ENCODE measurements at regions not wholly inside any gene's neighbourhood (a gene's known extent, or its start where the extent isn't known, plus 50 kb on each side); places are given as distances from the start of the nearest gene placed in this dataset.

DNA sequence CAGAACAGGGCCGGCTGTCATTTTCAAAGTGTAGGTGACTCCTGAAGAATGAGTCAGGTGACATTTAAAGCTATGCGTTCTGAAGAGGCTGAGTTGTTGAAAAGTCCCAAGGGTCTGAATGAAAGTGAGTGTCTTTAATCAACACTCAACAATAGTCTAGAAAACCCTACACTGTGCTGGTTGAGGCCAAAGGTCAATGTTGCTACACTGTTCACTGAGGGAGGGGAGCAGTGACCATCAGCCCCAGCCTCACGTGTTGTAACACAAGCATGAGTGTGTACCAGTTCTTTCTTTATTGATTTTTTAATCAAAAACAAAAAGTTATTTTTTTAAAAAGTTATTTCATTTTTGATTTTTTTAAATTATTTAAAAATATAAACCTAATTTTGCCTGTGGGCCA, 418.8 kb upstream of the LRFN5 start (continued):
- TF ChIP-seq ZNF318 (CRISPR knock-in tag; IDR thresholded peaks at IDR 0.05) = no peak

DNA sequence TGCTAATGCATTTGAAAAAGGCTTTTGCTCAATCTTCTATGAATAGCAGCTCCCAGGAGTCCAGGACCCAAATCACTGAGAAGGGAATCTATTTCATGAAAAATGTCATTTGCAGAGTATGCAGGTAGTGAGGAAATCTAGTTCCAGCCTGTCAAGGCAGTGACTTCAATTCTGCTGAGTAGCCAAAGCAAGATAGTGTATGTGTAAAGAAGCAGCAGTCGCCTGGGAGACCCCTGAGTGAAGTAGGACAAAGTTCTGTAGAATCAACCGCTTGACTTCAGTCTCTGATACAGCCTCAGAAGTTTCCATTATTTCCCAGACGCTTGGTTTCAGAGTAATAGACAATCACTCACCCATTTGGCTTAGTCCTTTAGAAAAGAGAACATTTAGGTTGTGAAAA, 435.6 kb upstream of the LRFN5 start:
- Histone ChIP-seq H3K36me3 (replicated peaks in 1 of 2; ENCODE audit: control insufficient read depth in 1 of 2, insufficient read depth in 2 of 2, low read length in 2 of 2) (no peaks in the 10 kb centered on the region), H3K9ac (ENCODE audit: insufficient read depth, low read depth, low read length) (no peak overlapping the region), H2AFZ (ENCODE audit: low read length) (no peak overlapping the region), H4K20me1 (ENCODE audit: insufficient read depth, low read length) (no peaks in the 10 kb centered on the region), H3K27ac (ENCODE audit: extremely low read length, insufficient read depth, low read length) (no peak overlapping the region), H3K27me3 (ENCODE audit: control insufficient read depth in 1 of 2, insufficient read depth in 2 of 2, low read length in 2 of 2) (no peaks in the 10 kb centered on the region), H3K4me2 (ENCODE audit: low read depth, low read length) (no peak overlapping the region), H3K79me2 (ENCODE audit: insufficient read depth, low read length) (no peaks in the 10 kb centered on the region), H3K9me3 (ENCODE audit: low read length) (no peaks in the 10 kb centered on the region), H3K4me3 (replicated peaks in 1 of 3; ENCODE audit: insufficient read depth in 1 of 3, low read depth in 2 of 3, low read length in 3 of 3) (no peak overlapping the region), H3K4me1 (ENCODE audit: insufficient read depth, low read length) (no peaks in the 10 kb centered on the region)
- CTCF ChIA-PET (ENCODE audit: low intra/inter-chr PET ratio, low total read pairs) = no interaction called here
- ATAC-seq (no peak), DNase-seq (ENCODE audit: low spot score) (no peak), FAIRE-seq (no peak)
- intact Hi-C loops (cut with micrococcal nuclease; ENCODE audit: unreplicated experiment) (no loop called here), in situ Hi-C loops (cut with HindIII; ENCODE audit: extremely low pct_ligation_motif_present, low pct_unique_long_range_greater_than_20kb) (no loop called here)
- POLR2A ChIA-PET = no interaction called here
- BruUV-seq (replicated peaks) = no TSS peak
- no CpG with 5 or more reads among the region's 3 CpGs for WGBS (ENCODE audit: low lambda C conversion rate)
- no peak for TF ChIP-seq IRX3 (CRISPR knock-in tag; IDR thresholded peaks at IDR 0.05; ENCODE audit: borderline replicate concordance, low read depth)
- TF ChIP-seq DR1 (CRISPR knock-in tag; IDR thresholded peaks at IDR 0.05) = no peak
- TF ChIP-seq, protein P1, sequence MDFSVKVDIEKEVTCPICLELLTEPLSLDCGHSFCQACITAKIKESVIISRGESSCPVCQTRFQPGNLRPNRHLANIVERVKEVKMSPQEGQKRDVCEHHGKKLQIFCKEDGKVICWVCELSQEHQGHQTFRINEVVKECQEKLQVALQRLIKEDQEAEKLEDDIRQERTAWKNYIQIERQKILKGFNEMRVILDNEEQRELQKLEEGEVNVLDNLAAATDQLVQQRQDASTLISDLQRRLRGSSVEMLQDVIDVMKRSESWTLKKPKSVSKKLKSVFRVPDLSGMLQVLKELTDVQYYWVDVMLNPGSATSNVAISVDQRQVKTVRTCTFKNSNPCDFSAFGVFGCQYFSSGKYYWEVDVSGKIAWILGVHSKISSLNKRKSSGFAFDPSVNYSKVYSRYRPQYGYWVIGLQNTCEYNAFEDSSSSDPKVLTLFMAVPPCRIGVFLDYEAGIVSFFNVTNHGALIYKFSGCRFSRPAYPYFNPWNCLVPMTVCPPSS (IDR thresholded peaks at IDR 0.05) = no peak
- TF ChIP-seq, protein P2, sequence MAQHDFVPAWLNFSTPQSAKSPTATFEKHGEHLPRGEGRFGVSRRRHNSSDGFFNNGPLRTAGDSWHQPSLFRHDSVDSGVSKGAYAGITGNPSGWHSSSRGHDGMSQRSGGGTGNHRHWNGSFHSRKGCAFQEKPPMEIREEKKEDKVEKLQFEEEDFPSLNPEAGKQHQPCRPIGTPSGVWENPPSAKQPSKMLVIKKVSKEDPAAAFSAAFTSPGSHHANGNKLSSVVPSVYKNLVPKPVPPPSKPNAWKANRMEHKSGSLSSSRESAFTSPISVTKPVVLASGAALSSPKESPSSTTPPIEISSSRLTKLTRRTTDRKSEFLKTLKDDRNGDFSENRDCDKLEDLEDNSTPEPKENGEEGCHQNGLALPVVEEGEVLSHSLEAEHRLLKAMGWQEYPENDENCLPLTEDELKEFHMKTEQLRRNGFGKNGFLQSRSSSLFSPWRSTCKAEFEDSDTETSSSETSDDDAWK (CRISPR knock-in tag; IDR thresholded peaks at IDR 0.05) = no peak
- TF ChIP-seq, protein P3, sequence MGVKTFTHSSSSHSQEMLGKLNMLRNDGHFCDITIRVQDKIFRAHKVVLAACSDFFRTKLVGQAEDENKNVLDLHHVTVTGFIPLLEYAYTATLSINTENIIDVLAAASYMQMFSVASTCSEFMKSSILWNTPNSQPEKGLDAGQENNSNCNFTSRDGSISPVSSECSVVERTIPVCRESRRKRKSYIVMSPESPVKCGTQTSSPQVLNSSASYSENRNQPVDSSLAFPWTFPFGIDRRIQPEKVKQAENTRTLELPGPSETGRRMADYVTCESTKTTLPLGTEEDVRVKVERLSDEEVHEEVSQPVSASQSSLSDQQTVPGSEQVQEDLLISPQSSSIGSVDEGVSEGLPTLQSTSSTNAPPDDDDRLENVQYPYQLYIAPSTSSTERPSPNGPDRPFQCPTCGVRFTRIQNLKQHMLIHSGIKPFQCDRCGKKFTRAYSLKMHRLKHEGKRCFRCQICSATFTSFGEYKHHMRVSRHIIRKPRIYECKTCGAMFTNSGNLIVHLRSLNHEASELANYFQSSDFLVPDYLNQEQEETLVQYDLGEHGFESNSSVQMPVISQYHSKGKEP (CRISPR knock-in tag; IDR thresholded peaks at IDR 0.05) = no peak
- no peak for TF ChIP-seq ZFP41 (CRISPR knock-in tag; IDR thresholded peaks at IDR 0.05; ENCODE audit: borderline replicate concordance)
- no peak for TF ChIP-seq CBX2 (IDR thresholded peaks at IDR 0.05; ENCODE audit: low read depth, low read length)
- TF ChIP-seq CBX2 (CRISPR knock-in tag; IDR thresholded peaks at IDR 0.05; ENCODE audit: low read depth) = no peak
- no peak for TF ChIP-seq HOXA5 (CRISPR knock-in tag; IDR thresholded peaks at IDR 0.05)
- TF ChIP-seq POLR2G (IDR thresholded peaks at IDR 0.05; ENCODE audit: low read depth, low read length) = no peak
- TF ChIP-seq CHCHD3 (CRISPR knock-in tag; IDR thresholded peaks at IDR 0.05) = no peak

All from HepG2 (cell line).